Memory B cell (primary cell): ENCODE measurements at regions not wholly inside any gene's neighbourhood (a gene's known extent, or its start where the extent isn't known, plus 50 kb on each side); places are given as distances from the start of the nearest gene placed in this dataset.

Experiments
- ATAC-seq: fragments of 150-1000 bp; cut with Tn5 transposase; 2 replicates; pipeline ENCODE4 v1.10.0; 2021; ENCODE audit warnings: low read depth, mild to moderate bottlenecking, moderate library complexity
- DNase-seq, 2 donors: peaks; one replicate each; pipeline ENCODE4 v3.0.0; 2022; ENCODE audit warnings: low spot score in 2 of 2
- H3K27ac Mint-ChIP-seq: one replicate; pipeline ENCODE4 v1.8.0; 2022; ENCODE audit warnings: mild to moderate bottlenecking, moderate library complexity, mixed read lengths
- H3K27me3 Mint-ChIP-seq: one replicate; pipeline ENCODE4 v1.8.0; 2022; ENCODE audit warnings: mixed read lengths
- H3K36me3 Mint-ChIP-seq: one replicate; pipeline ENCODE4 v1.8.0; 2022; ENCODE audit warnings: mild to moderate bottlenecking, mixed read lengths
- H3K4me1 Mint-ChIP-seq: one replicate; pipeline ENCODE4 v1.8.0; 2022; ENCODE audit warnings: mixed read lengths
- H3K4me3 Mint-ChIP-seq: one replicate; pipeline ENCODE4 v1.8.0; 2022; ENCODE audit warnings: mild to moderate bottlenecking, moderate library complexity, mixed read lengths
- H3K9me3 Mint-ChIP-seq: one replicate; pipeline ENCODE4 v1.8.0; 2022; ENCODE audit warnings: mixed read lengths

DNA sequence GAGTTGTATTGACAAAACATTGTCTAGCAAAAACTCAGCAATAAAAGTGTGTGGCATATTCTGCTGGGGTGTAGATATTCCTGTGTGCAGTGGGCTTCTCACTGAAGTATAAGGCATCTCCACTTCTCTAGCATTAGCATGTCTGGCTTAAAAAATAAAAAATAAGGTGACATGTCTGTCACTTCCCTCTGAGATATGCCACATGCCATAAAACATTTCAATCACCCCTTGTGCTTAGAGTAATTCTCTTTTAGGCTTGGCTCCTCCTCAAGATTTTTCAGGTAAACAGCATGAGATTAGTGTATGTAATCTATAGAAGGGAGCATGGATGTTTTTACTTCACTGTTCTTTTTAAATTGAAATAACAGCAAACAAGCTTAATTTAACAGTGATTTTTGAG lies 194.4 kb upstream of the SNX7 start:
- no peak overlapping the region for H3K4me3 Mint-ChIP-seq
- H3K27ac Mint-ChIP-seq, result no peak overlapping the region
- no peaks in the 10 kb centered on the region for H3K4me1 Mint-ChIP-seq
- no peak for ATAC-seq
- H3K27me3 Mint-ChIP-seq, result no peaks in the 10 kb centered on the region
- no peak for DNase-seq
- H3K9me3 Mint-ChIP-seq, result no peaks in the 10 kb centered on the region
- H3K36me3 Mint-ChIP-seq, result no peaks in the 10 kb centered on the region

DNA sequence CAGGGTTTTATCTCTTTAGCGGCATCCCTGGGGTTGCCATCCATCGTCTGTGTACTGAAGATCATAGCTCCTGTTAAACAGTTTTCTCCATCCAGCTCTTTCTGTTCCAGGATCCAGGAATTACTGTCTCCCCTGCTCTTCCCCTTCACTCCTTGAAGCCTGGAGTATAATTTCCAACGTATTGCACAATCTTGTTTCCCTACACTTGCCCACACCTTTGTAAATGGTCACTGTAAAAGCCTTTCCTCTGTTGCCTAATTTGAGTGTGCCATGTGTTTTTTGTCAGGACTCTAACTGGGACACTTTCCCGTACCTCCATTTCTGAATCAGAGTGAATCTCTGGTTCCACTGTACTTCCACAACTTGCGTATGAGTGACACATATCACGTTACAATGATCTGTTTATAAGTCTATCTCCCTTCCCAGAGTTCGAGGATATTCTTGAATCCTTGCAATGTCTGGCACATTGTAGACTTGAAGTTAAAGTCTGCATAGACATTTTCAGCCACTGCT lies 199.6 kb upstream of the SNX7 start:
- DNase-seq (no peak), ATAC-seq (no peak)
- Mint-ChIP-seq H3K27me3 (no peaks in the 10 kb centered on the region), H3K27ac (no peak overlapping the region), H3K36me3 (no peaks in the 10 kb centered on the region), H3K4me3 (no peak overlapping the region), H3K4me1 (no peaks in the 10 kb centered on the region), H3K9me3 (no peaks in the 10 kb centered on the region)

DNA sequence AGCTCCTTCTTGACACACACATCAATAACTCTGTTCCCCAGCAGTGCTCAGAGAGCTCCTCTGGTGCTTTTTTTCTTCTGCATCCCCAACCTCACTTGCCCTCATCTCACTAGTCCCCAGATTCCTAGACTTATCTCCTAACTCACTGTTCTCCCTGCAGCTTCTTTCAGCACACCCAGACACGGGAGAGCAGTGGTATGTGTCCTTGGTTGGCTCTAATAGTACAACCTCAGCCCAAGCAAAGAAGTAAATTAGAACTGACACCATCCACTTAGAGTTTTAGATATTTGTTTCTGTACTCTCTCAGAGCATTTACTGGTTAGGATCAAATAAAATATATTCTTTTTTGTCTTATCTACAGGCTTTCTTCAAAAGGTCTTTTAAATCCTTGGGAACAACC lies 201.4 kb upstream of the SNX7 start:
- Mint-ChIP-seq H3K4me3 (no peak overlapping the region), H3K27me3 (no peaks in the 10 kb centered on the region), H3K4me1 (no peaks in the 10 kb centered on the region), H3K27ac (no peak overlapping the region), H3K9me3 (no peaks in the 10 kb centered on the region), H3K36me3 (no peaks in the 10 kb centered on the region)
- DNase-seq (no peak), ATAC-seq (no peak)

DNA sequence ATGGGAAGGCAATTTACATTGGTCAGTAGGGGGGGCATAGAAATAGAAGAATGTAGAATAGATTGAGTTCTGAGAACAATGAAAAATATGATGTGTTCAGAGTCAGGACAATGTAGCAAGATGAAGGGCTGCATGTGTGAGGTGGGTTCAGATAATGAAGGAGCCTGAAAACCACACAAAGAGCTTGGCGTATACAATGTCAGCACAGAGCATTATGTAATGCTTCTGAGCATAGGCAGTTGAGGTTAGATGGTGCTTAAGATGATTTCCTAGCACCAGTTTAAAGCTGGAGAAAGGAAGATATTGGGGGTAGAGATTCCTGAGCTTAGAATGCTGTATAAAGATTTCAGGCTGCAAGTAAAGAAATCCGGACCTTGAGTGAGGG lies 202.0 kb upstream of the SNX7 start:
- no peaks in the 10 kb centered on the region for H3K9me3 Mint-ChIP-seq
- H3K36me3 Mint-ChIP-seq, result no peaks in the 10 kb centered on the region
- no peak overlapping the region for H3K27ac Mint-ChIP-seq
- DNase-seq, result no peak
- ATAC-seq, result no peak
- no peaks in the 10 kb centered on the region for H3K4me1 Mint-ChIP-seq
- H3K27me3 Mint-ChIP-seq, result no peaks in the 10 kb centered on the region
- no peak overlapping the region for H3K4me3 Mint-ChIP-seq

DNA sequence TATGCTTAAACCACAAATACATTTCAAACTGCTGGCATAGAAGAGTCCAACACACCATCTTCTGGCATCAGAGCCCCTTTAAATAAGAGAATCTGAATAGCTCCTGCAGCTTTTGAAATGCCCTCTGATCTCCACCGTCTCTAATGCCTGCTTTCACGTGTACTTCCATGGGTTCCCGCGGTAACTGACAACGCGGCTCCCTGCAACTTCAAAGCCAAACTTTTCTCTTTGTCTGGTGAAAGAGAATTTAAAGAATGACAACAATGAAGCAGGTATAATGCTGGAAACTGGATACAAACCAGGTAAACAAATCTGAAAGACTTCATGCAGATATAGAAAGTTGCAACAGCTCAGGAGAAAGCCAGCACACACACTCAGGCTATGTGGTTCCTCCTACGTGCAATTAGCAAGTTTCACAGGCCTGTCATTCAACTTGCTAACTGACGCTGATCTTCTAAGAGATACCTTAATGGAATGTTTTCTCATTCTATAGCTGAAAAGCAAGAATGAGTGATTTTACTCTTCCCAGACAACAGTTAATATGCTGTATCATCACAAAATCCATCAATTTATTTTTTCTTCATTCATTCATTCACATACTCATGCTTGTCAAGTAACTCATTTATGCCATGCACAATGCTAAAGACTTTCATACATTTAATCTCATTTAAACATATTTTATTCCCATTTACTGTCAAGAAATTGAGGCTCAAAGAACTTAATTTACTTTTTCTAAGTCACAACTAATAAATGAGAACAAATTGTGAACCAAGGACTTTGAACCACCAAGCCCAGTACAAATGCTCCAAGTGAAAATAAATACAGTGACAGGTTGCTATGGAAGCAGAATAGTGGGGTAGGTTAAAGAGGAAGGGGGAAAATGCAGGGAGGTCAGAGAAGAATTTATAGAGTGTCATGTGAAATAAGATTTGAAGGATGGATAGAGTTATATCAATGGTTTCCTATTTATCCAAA lies 202.7 kb upstream of the SNX7 start:
- no peak overlapping the region for H3K4me3 Mint-ChIP-seq
- no peak for ATAC-seq
- no peaks in the 10 kb centered on the region for H3K27me3 Mint-ChIP-seq
- no peaks in the 10 kb centered on the region for H3K9me3 Mint-ChIP-seq
- no peak overlapping the region for H3K27ac Mint-ChIP-seq
- no peak for DNase-seq
- H3K4me1 Mint-ChIP-seq, result no peaks in the 10 kb centered on the region
- H3K36me3 Mint-ChIP-seq, result no peaks in the 10 kb centered on the region

DNA sequence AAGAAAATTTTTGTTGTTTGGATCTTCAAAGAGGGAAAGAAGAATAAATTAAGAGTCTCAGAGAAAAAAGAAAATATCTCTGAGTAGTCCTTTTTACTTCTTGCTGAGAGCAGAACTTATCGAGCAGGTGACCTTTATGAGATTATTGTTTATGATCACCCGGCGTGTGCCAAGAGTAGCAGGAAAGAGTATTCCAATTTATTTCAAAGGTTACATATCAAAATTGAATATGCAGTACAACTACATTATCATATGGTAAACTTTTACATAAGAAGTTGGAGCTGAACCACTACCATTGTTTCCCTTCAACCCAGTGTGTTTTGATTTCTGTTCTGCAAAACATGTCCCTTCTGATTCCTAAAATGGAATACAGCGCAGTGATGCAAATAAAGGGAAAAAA lies 204.3 kb upstream of the SNX7 start:
- no peak for ATAC-seq
- Mint-ChIP-seq H3K4me1 (no peaks in the 10 kb centered on the region), H3K27me3 (no peaks in the 10 kb centered on the region), H3K4me3 (no peak overlapping the region), H3K27ac (no peak overlapping the region), H3K9me3 (no peaks in the 10 kb centered on the region), H3K36me3 (no peaks in the 10 kb centered on the region)
- no peak for DNase-seq

DNA sequence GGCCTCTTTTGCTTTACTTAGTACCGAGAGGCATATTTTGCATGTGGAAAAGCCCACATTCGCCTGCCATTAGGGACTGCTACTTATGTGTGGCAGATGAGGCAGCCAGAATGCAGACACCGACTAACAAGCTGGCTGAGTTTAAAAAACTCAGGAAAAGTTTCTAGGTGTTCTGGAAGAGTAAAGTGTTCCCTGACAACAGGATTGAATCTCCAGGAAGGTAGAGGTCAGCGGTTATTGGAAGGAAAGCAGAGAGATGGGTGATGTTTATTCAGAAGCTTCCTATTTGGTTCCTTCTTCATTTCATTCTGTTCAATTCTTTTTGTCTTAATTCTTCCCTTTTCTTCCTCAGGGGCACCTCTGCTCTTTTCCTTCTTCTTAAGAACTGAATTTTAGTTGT lies 206.9 kb upstream of the SNX7 start:
- H3K9me3 Mint-ChIP-seq, result no peaks in the 10 kb centered on the region
- no peaks in the 10 kb centered on the region for H3K4me1 Mint-ChIP-seq
- ATAC-seq (no peak), DNase-seq (no peak)
- no peak overlapping the region for H3K27ac Mint-ChIP-seq
- no peaks in the 10 kb centered on the region for H3K27me3 Mint-ChIP-seq
- H3K4me3 Mint-ChIP-seq, result no peak overlapping the region
- H3K36me3 Mint-ChIP-seq, result no peaks in the 10 kb centered on the region

DNA sequence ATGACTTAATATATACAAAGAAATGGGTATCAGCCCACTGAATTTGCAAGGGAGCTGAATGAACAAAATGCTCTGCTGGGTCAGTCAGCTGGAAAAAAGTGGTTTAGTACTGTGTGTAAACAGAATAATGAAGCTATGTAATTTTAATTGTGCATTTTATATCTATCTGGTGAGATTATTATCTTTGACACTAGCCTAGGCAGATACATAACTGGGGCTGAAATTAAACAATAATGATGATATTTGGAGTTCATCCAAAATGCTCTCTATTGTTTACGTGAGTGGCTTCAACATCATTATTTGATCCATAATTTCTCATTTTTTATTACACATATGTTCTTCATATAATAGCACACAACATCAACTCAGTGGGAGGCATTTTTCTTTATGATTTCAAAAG lies 208.5 kb upstream of the SNX7 start:
- no peaks in the 10 kb centered on the region for H3K27me3 Mint-ChIP-seq
- no peak overlapping the region for H3K4me3 Mint-ChIP-seq
- ATAC-seq, result no peak
- H3K36me3 Mint-ChIP-seq, result no peaks in the 10 kb centered on the region
- no peak overlapping the region for H3K27ac Mint-ChIP-seq
- no peak for DNase-seq
- no peaks in the 10 kb centered on the region for H3K4me1 Mint-ChIP-seq
- no peaks in the 10 kb centered on the region for H3K9me3 Mint-ChIP-seq

DNA sequence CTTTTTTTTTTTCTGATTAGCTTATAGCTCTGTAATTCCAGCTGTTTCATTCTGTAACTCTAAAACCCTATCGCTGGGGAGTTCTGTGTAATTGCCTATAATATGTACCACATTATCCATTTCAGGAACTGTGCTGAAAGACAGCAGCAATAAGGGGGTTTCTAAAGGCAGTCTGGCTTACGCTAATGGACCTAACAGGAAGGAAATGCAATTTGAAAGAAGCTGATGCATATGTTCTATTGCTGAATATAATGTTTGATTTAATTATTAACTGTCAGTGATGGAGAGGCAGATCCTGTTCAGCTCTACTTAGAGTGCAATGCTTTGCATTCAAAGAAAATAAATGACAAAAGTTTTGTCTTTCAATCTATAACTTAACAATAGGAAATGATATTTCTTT lies 209.4 kb upstream of the SNX7 start:
- H3K4me1 Mint-ChIP-seq, result no peaks in the 10 kb centered on the region
- no peak for ATAC-seq
- H3K27ac Mint-ChIP-seq, result no peak overlapping the region

DNA sequence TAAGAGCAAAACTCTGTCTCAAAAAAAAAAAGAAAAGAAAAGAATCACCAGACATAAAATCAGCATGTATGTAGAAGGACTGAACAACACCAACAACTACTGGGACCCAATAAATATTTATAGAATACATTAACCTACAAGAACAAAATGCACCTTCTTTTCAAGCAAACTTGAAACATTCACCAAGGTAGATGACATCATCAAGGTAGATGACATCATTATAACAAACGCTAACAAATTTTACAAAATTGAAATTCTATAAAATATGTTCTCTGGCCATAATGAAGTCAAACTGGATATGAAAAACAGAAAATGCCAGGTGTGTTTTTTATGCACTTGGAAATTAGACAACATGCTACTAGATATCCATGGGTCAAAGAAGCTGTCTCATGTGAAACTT lies 220.2 kb upstream of the SNX7 start:
- H3K27ac Mint-ChIP-seq, result no peak overlapping the region
- ATAC-seq, result no peak
- H3K36me3 Mint-ChIP-seq, result no peaks in the 10 kb centered on the region

More for the DNA sequence above, 209.4 kb upstream of the SNX7 start:
- DNase-seq, result no peak
- H3K9me3 Mint-ChIP-seq, result no peaks in the 10 kb centered on the region
- H3K36me3 Mint-ChIP-seq, result no peaks in the 10 kb centered on the region
- H3K4me3 Mint-ChIP-seq, result no peak overlapping the region
- no peaks in the 10 kb centered on the region for H3K27me3 Mint-ChIP-seq

DNA sequence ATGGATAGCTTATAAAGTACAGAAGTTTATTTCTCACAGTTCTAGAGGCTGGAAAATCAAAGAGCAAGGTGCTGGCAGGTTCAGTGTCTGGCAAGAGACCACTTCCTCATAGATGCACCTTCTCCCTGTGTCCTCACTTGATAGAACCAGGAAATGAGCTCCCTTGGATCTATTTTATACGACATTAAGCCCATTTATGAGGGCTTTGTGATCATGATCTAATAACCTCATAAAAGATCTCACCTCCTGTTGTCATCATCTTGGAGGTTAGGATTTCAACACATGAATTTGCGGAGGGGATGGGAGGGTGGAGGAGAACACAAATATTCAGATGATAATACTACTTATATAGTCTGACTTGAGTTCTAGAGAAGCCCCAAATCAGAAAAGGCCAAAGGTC lies 222.1 kb upstream of the SNX7 start:
- Mint-ChIP-seq H3K27me3 (no peaks in the 10 kb centered on the region), H3K9me3 (no peaks in the 10 kb centered on the region), H3K27ac (no peak overlapping the region), H3K36me3 (no peaks in the 10 kb centered on the region), H3K4me3 (no peak overlapping the region), H3K4me1 (no peaks in the 10 kb centered on the region)
- DNase-seq (no peak), ATAC-seq (no peak)

More for the DNA sequence above, 220.2 kb upstream of the SNX7 start:
- H3K4me1 Mint-ChIP-seq, result no peaks in the 10 kb centered on the region
- no peak for DNase-seq
- H3K27me3 Mint-ChIP-seq, result no peaks in the 10 kb centered on the region
- no peaks in the 10 kb centered on the region for H3K9me3 Mint-ChIP-seq
- H3K4me3 Mint-ChIP-seq, result no peak overlapping the region

DNA sequence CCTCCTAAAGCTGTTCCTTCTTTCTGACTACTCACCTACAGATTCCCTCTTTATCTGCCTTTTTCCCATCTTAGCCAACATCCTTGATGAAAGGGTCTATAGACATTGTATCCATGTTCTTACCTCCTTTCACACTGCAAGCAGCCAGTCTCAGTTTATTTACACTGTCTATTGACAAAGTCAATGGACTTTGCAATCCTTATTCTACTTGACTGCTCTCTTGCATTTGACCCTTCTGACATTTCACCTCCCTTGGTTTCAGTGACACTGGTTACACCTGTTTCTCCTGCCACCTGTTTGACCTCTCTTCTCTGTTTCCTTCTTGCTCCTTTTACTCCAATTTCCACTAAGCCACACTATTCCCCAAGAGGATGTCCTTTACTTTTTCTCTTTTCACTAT lies 224.0 kb upstream of the SNX7 start:
- Mint-ChIP-seq H3K36me3 (no peaks in the 10 kb centered on the region), H3K9me3 (peaks cover 3% of the 10 kb centered on the region), H3K27me3 (no peaks in the 10 kb centered on the region), H3K4me3 (no peak overlapping the region), H3K27ac (no peak overlapping the region), H3K4me1 (no peaks in the 10 kb centered on the region)
- ATAC-seq (no peak), DNase-seq (no peak)

DNA sequence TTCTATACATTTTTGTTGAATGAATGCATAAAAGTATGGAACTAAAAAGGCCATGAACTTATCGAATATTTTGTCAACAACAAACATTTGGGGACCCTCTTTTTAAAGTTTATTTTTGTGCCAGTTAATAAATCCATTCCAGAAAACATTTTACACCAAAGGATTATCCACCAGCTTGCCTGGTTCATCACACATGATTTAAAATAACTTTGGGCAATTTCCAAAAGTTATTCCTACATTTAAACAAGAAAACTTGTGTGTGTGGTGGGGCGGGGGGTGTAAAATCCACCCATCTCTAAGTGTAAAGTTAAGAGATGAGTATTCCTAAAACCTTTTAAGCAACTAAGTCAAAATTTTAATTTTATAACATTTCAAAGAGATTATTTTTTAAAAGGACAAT lies 224.5 kb upstream of the SNX7 start:
- H3K27ac Mint-ChIP-seq, result no peak overlapping the region

DNA sequence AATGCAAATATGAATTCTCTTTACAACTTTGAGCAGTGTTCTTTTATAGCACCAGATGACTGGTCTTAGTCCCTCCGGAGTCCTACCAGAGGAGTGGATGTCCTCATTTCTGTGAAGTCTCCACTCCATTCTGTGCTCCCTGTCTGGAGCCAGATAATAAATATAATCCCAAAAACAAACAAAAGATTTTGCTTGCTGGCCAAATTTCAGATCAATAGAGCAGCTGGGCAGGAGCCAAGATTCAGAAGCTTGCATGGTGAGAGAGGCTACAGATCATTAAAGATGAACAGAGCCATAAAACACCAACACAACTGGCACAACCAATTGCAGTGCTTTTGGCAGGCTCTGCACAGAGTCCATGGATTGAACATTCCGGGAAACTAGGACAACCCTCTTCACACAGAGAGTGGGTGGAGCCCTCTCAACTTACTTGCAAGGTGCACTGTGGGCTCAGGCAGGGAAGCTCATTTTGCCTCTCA lies 231.5 kb upstream of the SNX7 start:
- H3K36me3 Mint-ChIP-seq, result no peaks in the 10 kb centered on the region
- ATAC-seq, result no peak
- no peaks in the 10 kb centered on the region for H3K27me3 Mint-ChIP-seq
- H3K27ac Mint-ChIP-seq, result no peak overlapping the region
- H3K4me3 Mint-ChIP-seq, result no peak overlapping the region
- peaks cover 5% of the 10 kb centered on the region for H3K9me3 Mint-ChIP-seq
- no peak for DNase-seq
- H3K4me1 Mint-ChIP-seq, result no peaks in the 10 kb centered on the region

More for the DNA sequence above, 224.5 kb upstream of the SNX7 start:
- ATAC-seq (no peak), DNase-seq (no peak)
- no peaks in the 10 kb centered on the region for H3K36me3 Mint-ChIP-seq
- H3K9me3 Mint-ChIP-seq, result peaks cover 3% of the 10 kb centered on the region
- no peak overlapping the region for H3K4me3 Mint-ChIP-seq
- no peaks in the 10 kb centered on the region for H3K27me3 Mint-ChIP-seq
- no peaks in the 10 kb centered on the region for H3K4me1 Mint-ChIP-seq

DNA sequence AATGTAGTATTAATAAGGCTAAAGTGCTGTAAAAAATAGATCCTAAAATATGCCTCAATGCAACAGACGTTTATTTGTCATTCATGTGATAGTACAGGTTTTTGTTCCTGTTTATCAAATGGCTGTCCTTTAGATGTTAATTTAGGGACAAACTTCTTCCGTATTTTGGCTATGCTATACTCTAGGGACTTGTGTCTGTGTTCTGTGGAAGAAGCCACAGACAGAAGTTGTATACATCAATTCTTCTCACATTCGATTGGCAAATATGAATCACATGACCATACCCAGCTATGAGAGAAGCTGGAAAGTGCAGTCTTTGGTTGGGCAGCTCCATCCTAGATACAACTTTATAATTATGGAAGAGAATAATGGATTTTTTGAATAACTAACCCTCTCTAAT lies 232.7 kb upstream of the SNX7 start:
- no peak overlapping the region for H3K27ac Mint-ChIP-seq
- peaks cover 4% of the 10 kb centered on the region for H3K9me3 Mint-ChIP-seq
- ATAC-seq (no peak), DNase-seq (no peak)
- no peaks in the 10 kb centered on the region for H3K27me3 Mint-ChIP-seq
- H3K36me3 Mint-ChIP-seq, result no peaks in the 10 kb centered on the region
- H3K4me3 Mint-ChIP-seq, result no peak overlapping the region
- no peaks in the 10 kb centered on the region for H3K4me1 Mint-ChIP-seq
